Stimulated activated CD4-positive, alpha-beta T cell treated with anti-CD3 and anti-CD28 coated beads, Interleukin-2, amount 100 ng/mL, for 4 hours (primary cell): ENCODE measurements at regions not wholly inside any gene's neighbourhood (a gene's known extent, or its start where the extent isn't known, plus 50 kb on each side); places are given as distances from the start of the nearest gene placed in this dataset.
"Not testable (repeated sequence)": the region's sequence is repeated elsewhere in the genome, so short reads cannot be mapped to it uniquely, and the experiment has no call there.

Source experiments
- DNase-seq: peaks from one replicate; pipeline ENCODE4 v3.0.0-alpha.2; 2020; ENCODE audit warnings: low read depth

DNA sequence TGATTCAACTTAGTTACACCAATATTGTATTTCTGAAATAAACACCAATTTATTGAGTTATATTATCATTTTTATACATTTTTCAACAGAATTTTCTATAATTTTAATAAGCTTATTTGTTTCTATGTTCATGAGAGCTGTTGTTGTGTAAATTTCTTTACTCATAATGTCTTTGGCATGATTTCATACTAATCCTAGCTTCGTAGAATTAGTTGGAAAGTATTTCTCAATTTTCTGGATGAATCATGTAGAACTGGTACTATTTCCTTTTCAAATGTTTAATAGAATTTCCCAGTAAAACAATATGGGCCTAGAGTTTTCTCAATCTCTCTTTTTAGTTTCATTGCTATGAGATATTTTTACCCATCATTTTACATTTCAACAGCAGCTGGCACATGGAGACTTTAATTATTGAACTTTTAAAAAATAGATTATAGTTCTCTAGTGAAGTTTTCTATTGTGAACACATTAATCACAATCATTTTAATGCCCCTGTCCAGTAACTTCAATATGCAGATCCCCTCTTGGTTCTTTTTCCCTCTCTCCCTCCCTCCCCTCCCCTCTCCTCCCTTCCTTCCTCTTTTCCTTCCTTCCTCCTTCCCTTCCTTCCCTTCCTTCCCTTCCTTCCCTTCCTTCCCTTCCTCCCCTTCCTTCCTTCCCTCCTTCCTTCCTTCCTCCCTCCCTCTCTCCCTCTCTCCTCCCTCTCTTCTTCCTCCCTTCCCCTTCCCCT lies 1357.1 kb downstream of the ZPLD1 start:
- DNase-seq: no peak

DNA sequence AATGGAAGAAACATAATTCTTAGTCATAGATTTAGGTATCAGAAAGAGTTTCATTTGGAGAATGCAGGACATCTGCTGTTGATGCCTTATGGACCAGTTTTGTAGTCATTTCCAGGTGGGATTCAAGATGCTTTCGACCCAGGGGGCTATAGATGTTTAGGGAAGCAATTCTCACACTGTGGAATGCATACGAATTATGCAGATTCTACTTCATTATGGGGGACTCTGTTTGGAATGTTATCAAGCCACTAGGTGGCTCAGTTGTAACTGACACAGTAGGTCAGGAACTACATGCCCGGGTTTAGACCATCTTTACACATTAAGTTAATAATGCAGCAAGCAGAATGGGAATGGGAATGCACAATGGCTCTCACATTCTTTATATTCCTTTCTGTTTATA lies 1359.8 kb downstream of the ZPLD1 start:
- DNase-seq: no peak

DNA sequence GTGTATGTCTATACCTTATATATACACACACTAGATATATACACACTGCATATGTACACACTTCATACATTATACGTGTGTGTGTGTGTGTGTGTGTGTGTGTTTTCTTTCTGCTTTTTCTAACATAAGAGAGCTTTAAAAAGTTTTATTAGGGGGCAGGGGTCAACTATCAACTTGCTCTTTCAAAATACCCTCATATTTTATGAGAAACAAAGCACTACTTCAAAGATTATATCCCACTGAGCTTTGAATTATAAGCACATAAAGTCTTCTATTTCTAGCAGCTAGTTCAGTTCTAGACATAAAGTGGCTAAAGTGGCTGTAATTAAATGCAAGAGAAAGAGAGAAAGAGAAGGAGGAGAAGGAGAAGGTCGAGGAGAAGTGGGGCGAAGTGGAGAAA lies 1361.3 kb downstream of the ZPLD1 start:
- DNase-seq: no peak

DNA sequence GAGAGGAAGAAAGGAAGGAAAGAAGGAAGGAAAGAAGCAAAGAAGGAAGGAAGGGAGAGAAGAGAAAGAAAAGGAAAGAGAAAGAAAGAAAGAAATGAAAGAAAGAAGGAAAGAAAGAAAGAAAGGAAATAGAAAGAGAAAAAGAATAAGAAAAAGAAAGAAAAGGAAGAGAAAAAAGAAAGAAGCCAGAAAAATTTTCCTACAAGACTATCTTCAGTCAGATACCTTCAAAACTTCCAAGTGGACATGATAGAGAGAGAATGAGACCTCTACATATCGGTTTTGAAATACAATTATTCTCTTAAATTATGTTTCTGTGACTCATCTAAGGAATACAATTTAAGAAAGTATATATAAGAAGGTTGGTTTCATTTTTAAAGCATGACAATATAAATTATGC lies 1369.0 kb downstream of the ZPLD1 start:
- DNase-seq: no peak

DNA sequence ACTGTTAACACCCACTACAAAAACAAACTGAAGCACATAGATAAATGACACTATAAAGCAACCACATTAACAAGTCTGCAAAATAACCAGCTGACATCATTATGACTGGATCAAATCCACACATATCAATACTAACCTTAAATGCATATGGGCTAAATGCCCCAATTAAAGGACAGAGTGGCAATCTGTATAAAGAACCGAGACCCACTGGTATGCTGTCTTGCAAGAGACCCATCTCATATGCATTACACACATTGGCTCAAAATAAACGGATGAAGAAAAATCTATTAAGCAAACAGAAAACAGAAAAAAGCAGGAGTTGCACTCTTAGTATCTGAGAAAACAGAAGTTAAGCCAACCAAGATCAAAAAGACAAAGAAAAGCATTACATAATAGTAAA lies 1375.4 kb downstream of the ZPLD1 start:
- no peak for DNase-seq

DNA sequence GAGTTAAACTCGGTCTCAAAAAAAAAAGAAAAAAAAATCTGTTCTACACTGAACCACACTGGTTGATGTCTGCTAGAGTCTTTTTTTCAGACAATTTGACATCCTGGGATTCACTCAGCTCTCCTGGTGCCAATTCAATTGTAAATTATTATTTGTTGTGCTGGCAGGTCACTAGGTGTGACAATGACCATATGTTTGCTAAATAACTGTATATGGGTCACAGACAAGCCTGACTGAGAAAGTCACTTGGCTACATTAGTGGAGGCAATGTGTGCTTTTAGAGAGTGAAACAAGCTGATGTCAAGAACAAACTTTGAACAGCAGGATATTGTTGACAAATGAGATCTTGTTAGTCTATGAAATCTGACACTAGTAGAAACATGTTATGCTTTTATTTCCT lies 1379.1 kb downstream of the ZPLD1 start:
- DNase-seq: no peak

DNA sequence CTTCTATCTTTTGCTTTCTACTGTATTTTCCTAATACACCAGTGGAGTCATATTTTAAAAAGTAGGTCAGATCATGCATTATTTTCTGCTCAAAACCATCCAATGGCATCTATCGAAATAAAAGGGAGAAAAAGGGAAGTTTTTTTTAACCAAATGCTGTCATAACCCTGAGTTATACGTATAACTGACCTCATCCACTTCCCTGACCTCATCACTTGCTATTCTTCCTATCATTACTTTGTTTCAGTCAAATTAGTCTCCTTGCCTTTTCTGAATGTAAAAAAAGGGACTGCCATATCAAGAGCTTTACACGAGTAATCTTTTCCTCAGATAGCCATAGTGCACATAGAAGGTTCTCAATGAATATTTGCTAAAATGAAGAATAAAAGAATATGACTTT lies 1383.6 kb downstream of the ZPLD1 start:
- DNase-seq: no peak

DNA sequence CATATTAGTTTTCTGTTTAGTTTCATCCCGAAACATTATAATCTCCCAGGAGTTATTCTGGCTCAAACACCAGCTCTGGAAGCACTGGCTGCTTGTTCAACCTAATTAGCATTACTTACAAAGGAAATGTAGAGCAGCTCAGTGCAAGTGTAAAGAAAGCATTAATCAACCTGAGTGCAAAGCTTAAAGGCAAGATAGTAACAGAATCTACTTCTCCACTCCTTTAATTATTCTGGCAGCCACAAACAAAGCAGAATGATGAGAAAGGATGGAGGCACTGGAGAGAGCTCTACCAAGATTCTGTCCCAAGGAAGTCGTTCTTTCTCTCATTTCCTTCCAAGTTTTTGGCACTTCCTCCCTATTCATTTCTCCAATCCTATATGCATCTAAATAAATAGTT lies 1384.0 kb downstream of the ZPLD1 start:
- no peak for DNase-seq

DNA sequence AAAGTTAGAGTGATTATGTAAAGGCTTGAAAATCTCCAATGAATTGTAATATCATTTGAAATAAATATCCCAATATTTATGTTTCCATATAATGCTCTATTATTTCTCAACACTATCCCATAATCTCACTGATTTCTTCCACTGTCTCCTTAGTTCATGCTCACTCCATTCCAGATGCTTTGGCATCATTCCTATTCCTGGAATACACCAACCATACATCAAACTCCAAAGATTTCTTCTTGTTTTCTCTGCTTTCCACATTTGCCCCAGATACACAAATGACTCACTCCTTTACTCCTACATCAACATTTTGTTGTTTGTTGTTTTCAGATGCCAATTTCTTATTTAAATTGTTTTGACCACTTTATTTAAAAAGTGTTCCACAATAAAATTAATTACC lies 1390.8 kb downstream of the ZPLD1 start:
- no peak for DNase-seq

DNA sequence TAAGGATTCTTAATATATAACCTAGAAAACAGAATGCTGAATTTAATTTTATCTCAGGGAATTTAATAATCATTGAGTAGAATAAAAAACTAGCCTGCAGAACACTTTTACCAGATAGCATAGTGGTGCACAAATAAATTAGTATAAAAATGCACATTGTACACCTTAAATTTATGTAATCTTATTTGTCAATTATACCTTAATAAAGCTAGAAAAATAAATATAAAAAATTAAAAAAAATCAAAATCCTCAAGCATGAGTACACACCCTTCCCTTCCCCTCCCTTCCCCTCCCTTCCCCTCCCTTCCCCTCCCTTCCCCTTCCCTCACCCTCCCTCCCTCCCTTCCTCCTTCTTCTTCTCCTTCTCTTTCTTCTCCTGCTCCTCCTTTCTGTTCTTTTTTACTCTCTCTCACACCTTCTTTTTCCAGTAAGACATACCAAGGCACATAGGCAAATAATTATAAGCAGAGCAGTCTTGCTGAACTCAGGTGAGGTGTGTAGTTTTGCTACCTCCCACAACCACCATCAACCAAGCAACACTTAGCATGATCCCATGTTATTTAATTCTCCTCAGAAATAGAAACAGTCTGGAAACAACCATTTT lies 1395.0 kb downstream of the ZPLD1 start:
- DNase-seq: no peak

DNA sequence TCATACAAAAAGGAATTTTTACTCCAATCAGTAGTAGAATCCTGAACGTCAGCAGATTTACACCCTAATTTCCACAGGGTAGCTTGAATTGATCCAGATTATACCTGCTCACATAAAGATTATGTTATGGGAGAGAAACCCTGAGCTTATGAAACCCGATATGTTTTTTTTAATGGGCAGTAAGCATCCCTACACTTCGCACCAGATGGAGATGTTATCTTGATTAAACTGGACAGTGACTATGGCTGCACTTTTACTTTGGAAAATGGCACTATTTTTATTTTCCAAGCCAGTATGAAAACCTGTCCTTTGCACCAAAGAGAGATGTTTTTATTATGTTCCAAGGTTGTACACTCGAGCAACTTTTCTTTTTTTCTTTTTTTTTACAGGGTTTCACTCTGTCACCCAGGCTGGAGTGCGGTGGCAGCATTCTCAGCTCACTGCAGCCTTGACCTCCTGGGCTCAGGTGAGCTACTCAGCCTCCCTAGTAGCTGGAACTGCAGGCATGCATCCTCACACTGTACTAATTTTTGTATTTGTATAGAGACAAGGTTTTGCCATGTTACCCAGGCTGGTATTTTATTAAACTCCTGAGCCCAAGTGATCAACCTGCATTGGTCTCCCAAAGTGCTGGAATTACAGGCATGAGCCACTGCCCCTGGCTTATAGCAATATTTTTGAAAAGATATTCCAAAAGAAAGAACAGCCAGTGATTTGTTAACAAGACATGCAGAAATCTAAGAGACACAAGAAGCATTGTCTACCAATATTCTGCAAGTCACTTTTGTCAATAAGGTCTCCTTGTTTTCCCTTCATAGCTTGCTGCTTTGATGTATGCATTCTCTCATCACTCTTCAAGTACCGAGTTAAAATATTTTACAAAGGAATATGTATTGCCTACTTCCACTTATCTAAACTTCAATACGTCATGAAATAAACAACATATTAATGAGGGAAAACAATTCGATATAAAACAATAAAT lies 1412.6 kb downstream of the ZPLD1 start:
- no peak for DNase-seq

DNA sequence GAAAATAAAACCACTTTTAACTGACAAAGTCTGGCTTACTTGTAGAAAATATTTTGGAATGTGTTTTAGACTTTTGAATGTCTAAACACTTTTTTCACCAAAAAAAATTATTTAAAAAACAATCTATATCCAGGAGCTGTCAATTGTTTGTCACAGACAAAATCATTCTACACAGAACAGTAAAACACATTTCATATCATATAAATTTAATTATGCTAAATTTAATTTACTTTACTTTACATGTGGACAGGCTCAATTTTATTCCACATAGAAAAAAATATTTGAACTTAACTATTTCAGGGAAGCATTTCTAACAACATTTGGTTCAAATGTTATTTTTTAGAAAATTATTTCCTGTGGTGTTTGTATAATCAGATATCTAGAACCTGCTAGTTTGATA lies 1417.0 kb downstream of the ZPLD1 start:
- no peak for DNase-seq

DNA sequence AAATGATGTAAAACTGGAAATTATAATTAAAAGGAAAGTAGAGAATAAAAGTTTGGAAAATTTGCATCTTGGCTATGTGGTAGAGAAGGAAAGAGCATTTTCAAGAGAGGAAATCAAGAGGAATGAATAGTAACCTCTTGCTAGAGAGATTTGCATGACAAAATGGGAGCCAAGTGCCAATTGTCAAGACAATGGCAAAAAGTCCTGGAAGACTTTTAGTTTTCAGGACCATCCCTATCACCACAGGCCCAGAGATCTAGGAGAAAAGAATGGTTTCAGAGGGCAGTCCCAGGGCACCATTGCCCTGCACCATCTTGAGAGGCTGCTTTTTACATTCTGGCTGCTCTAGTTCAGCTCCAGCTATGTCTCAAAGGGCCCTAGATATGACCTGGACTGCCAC lies 1427.6 kb downstream of the ZPLD1 start:
- no peak for DNase-seq

DNA sequence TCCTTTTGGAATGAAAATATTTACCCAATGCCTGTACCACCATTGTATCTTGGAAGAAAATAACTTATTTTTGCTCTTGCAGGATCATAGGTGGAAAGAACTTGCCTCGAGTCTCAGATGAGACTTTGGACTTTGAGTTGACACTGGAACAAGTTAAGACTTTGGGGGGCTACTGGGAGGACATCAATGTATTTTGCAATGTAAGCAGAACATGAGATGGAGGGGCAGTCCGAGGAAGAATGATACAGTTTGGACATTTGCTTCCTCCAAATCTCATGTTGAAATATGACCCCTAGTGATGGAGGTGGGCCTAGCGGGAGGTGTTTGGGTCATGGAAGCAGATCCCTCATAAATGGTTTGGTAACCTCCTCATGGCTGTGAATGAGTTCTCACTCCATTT lies 1428.6 kb downstream of the ZPLD1 start:
- no peak for DNase-seq

DNA sequence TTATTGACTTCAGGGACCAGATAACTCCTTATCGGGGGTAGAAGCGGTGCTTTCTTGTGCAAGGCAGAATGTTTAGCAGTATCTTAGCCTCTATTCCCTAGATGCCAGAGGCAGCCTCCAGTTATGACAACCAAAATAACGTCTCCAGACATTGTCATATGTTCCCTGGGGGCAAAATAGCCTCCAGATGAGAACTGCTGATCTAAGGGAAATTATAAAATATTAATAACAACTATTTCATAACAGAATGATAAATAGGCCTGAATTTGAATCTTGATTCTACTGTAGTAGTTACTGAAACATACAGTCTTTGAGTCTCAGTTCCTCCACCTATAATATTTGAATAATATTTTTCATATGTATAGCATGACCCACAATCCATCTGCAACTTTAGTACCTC lies 1431.3 kb downstream of the ZPLD1 start:
- DNase-seq: no peak

DNA sequence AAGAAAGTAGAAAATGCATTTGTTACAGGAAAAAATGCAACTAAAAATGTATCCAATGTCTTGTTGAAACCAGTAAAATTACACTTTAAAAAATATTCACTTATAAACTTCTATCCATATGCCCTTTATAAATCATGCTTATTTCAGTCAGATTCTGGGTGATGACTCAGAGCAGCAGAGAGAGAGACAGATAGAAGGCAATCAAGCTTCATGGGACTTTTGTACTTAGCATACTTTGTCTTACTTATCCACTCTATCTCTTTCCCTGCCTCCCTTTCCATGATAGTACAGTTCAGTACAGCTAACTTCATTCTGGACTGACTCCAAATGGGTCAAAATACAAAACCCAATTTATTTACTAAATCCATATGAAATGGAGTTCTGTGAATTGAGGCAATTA lies 1438.2 kb downstream of the ZPLD1 start:
- no peak for DNase-seq

DNA sequence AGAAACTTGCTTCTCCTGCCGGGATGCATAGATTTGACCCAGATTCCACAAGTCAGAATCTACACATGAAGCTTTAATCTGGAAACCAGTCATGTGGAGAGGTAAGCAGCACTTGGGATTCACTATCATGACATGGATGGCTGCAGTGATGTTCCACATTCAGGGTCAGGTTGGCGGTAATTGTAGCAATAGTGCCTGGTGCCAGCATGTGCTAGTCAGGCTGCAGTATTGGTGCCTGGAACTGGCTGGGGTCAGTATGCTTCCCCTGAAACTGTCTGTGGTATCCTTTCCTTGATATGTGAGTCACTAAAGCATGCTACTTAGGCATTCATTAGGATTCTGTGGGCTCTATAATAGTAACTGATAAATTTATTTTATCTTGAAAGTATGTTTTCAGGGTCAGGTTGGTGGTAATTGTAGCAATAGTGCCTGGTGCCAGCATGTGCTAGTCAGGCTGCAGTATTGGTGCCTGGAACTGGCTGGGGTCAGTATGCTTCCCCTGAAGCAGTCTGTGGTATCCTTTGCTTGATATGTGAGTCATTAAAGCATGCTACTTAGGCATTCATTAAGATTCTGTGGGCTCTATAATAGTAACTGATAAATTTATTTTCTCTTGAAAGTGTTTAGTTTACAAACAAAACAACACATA lies 1439.2 kb downstream of the ZPLD1 start:
- DNase-seq: no peak

DNA sequence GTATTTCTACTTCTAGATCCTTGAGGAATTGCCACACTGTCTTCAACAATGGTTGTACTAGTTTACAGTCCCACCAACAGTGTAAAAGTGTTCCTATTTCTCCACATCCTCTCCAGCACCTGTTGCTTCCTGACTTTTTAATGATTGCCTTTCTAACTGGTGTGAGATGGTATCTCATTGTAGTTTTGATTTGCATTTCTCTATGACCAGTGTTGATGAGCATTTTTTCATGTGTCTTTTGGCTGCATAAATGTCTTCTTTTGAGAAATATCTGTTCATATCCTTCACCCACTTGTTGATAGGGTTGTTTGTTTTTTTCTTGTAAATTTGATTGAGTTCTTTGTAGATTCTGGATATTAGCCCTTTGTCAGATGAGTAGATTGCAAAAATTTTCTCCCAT lies 1447.0 kb downstream of the ZPLD1 start:
- DNase-seq: not testable (repeated sequence)

DNA sequence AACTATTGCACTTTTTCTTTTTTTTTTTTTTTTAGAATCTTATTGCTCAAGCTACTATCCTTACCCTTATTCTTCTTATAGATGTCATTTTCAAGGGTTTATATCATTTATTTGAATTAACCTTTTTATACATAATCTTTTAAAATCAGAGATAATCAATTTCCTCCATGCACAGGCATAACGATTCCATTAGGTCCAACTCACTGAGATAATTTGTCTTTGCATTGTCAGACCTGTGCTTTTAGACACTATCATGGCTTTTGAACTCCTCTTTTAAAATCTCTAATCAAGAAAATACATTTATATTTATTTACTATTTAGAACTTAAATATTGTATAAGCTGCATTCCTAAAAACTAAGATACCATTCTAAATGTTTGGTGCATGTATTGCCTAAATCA lies 1454.9 kb downstream of the ZPLD1 start:
- DNase-seq: no peak

DNA sequence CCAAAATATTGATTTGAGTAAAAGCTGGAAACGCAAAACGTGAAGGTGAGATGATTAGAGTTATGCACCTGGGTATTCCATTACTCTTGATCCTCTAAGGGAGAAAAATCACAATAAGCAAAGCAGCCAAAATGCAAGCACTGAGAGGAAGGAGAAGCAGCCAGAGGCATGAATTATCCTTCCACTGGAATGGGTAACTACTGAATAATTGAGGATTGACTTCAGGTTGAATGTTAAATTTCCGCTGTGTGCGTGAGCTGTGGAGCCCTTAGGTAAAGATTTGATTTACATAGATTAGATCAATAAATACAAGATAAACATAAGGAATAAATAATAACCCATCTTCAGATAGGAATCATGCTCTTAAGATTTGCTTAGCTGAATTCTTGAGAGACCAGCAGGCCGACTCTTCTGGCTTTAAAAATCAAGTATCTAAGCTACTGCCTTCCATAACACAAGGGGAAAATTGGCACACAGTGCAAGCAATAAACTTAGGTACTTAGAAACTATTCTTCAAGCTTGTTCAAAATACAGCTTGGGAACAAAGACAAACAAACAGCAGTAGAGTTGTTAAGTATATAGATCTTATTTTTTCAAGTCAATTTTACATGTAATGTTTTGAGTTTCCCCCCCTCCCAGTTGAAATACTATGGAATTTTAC lies 1459.5 kb downstream of the ZPLD1 start:
- DNase-seq: no peak

DNA sequence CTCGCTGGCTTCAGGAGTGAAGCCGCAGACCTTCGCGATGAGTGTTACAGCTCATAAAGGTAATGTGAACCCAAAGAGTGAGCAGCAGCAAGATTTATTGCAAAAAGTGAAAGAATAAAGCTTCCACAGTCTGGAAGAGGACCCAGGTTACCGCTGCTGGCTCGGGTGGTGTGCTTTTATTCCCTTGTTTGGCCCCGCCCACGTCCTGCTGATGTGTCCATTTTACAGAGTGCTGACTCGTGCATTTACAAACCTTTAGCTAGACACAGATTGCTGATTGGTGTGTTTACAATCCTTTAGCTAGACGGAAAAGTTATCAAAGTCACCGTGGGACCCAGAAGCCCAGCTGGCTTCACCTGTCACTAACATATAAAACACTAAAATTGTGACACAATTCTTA lies 1464.5 kb downstream of the ZPLD1 start:
- DNase-seq: no peak

DNA sequence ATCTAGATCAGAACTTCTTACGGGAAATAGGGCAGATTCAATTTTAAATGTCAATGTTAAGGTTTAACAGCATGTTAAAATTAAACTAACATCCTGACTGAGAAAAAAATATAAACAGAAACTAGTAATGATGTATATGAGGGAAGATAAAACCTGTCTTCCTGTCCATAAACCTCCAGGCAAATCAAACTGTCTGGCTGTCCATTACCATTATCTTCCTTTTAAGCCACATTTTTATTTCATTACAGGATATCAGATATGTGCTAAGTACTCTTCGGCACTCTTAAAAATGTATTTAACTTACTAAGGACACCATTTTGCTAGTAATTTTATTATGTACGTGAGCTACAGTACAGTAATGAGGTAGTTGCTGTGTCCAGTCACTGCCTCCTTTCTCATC lies 1461.7 kb upstream of the ALCAM start:
- DNase-seq: no peak
